ENCODE measurements at regions not wholly inside any gene's neighbourhood (a gene's known extent, or its start where the extent isn't known, plus 50 kb on each side); places are given as distances from the start of the nearest gene placed in this dataset.

DNA sequence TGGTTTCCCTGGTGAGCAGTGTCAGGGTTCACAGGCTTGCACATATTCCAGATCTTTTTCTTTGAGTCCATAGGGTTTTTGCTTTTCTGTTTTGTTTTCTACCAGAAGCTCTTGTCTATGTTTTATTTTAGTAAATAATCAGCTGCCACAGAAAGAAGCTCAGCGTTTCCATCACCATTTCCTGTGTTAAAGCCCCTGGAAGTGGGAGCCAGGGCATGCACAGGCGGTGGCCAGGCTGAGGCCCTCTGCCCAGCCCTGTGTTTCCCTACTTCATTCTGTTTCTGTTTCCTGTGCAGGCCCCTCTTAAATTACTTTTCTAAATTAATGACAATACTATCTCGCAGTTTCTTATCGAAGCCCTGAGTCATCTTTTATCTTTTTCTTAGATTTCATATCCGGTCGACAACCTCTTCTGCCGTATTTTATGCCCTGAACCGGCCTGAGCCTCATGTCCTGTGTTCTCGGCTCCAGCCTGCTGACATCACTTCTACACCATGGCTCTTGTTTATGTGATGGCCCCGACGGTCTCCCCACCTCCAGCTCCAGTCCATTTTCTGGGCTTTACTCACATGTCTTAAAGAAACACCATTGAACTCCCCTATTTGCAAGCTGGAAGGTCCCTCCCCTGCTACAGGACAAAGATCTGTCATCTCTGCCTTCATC lies 442.2 kb downstream of the TCERG1L start:
- no peak overlapping the region for H3K4me3 ChIP-seq (ENCODE audit: low read depth, low read length)
- TF ChIP-seq CTCF (conservative IDR thresholded peaks at IDR 0.05; ENCODE audit: low read depth, low read length): no peak
- no peak for DNase-seq (ENCODE audit: low read depth)

GRCh38 chr10:130871406-130871805 lies 440.1 kb downstream of the TCERG1L start:
- no peak for DNase-seq (ENCODE audit: low read depth)
- no peak for TF ChIP-seq CTCF (conservative IDR thresholded peaks at IDR 0.05; ENCODE audit: low read depth, low read length)
- no peak overlapping the region for H3K4me3 ChIP-seq (ENCODE audit: low read depth, low read length)

GRCh38 chr10:130873636-130874035 lies 437.9 kb downstream of the TCERG1L start:
- H3K4me3 ChIP-seq (ENCODE audit: low read depth, low read length): no peak overlapping the region
- TF ChIP-seq CTCF (conservative IDR thresholded peaks at IDR 0.05; ENCODE audit: low read depth, low read length): no peak

GRCh38 chr10:130875116-130875515 lies 436.4 kb downstream of the TCERG1L start:
- TF ChIP-seq CTCF (conservative IDR thresholded peaks at IDR 0.05; ENCODE audit: low read depth, low read length): no peak
- H3K4me3 ChIP-seq (ENCODE audit: low read depth, low read length): no peak overlapping the region
- DNase-seq (ENCODE audit: low read depth): no peak

More at GRCh38 chr10:130873636-130874035, 437.9 kb downstream of the TCERG1L start:
- no peak for DNase-seq (ENCODE audit: low read depth)

DNA sequence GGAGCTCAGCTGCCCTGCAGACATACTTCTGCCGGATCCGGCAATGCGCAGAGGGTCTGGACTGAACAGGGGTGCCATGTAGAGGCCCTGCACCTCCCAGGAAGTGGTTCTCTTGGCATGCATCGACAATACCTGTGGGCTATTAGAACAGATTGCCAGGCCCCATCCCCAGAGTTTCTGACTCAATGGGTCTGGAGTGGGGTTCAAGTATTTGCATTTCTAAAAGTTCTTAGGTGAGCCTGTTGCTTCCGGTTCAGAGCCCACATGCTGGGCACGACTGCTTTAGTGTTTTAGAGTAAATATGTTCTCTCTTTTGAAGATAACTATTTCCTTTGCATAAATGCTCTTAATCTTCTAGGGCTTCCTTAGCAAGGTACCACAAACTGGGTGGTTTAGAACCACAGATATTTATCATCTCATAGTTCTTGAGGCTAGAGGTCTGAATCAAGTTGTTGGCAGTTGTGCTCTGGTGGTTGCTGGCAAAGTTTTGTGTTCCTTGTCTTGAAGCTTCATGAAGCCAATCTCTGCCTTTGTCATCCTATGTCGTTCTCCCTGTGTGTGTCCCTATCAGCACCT lies 435.5 kb downstream of the TCERG1L start:
- DNase-seq (ENCODE audit: low read depth): no peak
- H3K4me3 ChIP-seq (ENCODE audit: low read depth, low read length): no peak overlapping the region
- TF ChIP-seq CTCF (conservative IDR thresholded peaks at IDR 0.05; ENCODE audit: low read depth, low read length): no peak

- TF ChIP-seq CTCF (conservative IDR thresholded peaks at IDR 0.05; ENCODE audit: low read depth, low read length): no peak
- DNase-seq (ENCODE audit: low read depth): no peak
- H3K4me3 ChIP-seq (ENCODE audit: low read depth, low read length): no peak overlapping the region
Observed at GRCh38 chr10:130877126-130877525, 434.4 kb downstream of the TCERG1L start.

DNA sequence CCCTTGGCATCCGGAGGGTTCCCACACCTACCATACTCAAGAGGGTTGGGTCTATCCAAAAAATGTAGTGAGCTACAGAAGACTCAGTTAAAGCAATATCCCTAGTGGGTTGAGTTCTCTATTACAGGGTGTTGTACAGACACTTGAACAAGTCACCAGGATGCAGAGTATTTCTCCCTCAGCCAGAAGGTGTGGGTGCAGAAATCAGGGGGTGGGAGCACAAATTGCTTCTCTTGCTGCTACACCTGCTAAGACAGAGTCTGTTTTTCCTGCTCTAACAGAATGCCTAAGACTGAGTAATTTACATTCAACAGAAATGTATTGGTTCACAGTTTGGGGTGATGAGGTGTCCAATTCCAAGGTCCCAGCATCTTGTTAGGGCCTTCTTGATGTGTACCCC lies 433.4 kb downstream of the TCERG1L start:
- TF ChIP-seq CTCF (conservative IDR thresholded peaks at IDR 0.05; ENCODE audit: low read depth, low read length): no peak
- DNase-seq (ENCODE audit: low read depth): no peak
- no peak overlapping the region for H3K4me3 ChIP-seq (ENCODE audit: low read depth, low read length)

Measured in epithelial cell of proximal tubule (primary cell).